Right lobe of liver (tissue), 4 donors: ENCODE measurements at regions not wholly inside any gene's neighbourhood (a gene's known extent, or its start where the extent isn't known, plus 50 kb on each side); places are given as distances from the start of the nearest gene placed in this dataset.

Experiments used
- CTCF ChIP-seq, 4 donors: fragments of 200-600 bp in 3 of 4; fragments of 450-650 bp in 1 of 4; IDR thresholded peaks; one replicate each; pipeline versions ENCODE4 v1.5.1 to v1.8.0; 2016 to 2022; ENCODE audit warnings: antibody characterized with exemption in 4 of 4, mild to moderate bottlenecking in 2 of 4
- POLR2A ChIP-seq: fragments of 450-650 bp; IDR thresholded peaks from one replicate; pipeline ENCODE4 v1.6.1; 2017; ENCODE audit warnings: antibody characterized with exemption, mild to moderate bottlenecking
- donor health status: DM: no; HTN: no; CAD: no.
- donor health status: DM: no; HTN: no; CAD: no.
- donor health status: DM: no; HTN: yes; CAD: no.

GRCh38 chr22:22746061-22746962, 101.9 kb downstream of the GGTLC2 start:
- TF ChIP-seq CTCF (IDR thresholded peaks at IDR 0.05) (no peak), POLR2A (no peak)
